ENCODE measurements at regions not wholly inside any gene's neighbourhood (a gene's known extent, or its start where the extent isn't known, plus 50 kb on each side); places are given as distances from the start of the nearest gene placed in this dataset.
A peak's percentile ranks its signal among the peaks of the same experiment; 100 is the strongest.

GRCh38 chr14:101110729-101111619 is 207.5 kb upstream of the RTL1 start:
- DNase-seq = no peak

DNA sequence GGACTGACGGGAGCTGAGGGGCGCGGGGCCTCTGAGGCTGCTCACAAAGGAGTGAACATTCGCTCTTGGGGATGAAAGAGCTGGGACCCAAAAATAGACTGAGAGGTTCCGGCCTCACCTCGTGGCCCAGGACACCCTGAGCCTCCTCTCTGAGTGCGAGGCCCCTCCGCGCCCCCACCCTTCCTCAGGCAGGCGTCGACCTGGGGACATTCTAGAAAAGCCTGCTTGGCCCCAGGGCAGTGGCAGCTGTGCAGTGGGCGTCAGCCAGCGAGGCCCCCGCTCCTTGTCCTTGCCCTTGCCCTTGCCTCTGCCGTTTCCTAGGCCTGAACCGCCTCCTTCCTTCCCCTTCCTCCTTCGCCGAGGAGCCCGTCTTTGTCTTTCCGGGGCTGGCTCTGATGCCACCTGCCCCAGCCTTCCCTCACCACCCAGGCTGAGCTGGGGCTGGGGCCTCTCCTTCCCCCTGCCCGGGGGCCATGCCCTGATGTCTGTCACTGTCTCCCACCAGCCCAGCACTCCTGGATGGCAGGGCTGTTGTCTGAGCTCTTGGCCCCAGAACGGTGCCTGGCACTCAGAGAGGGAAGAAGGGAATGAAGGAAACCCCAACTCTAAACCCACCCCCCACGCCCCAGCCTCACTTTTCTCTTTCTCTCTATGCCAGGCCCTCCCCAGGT is 208.2 kb upstream of the RTL1 start:
- no peak for DNase-seq

DNA sequence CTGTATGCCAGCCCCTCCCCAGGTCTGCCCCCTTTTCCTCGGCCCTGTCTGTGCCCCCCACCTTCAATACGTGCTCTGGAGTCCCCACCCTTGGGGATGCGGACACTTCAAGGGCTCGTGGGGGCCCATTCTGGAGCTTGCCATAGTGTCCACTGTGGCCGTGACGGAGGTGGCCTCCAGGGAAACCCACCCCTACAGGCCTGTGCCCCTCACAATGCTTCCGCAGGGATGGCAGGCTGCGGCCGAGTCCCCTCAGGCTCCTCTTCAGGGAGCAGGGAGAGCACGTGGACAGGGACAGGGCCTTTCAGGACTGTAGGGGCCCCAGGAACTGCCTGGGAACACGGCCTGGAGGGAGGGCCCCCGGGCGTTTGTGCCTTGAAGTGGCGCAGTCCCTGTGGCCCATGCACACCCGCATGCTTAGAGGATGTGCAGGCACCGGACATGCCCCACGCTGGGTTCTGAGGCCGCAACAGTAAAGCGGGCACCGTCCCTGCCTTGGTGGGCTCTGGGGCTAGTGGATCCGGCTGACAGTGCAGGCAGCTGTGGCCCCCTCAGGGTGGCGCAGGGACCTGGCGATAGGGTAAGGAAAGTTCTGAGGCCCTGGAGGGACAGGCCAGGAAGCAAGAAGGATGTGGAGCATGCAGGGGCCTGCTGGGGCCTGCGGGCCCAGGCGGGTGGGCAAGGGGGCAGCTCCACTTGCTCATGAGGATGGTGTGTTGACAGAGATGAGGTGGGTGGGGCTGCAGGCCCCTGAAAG is 209.0 kb upstream of the RTL1 start:
- no peak for DNase-seq

DNA sequence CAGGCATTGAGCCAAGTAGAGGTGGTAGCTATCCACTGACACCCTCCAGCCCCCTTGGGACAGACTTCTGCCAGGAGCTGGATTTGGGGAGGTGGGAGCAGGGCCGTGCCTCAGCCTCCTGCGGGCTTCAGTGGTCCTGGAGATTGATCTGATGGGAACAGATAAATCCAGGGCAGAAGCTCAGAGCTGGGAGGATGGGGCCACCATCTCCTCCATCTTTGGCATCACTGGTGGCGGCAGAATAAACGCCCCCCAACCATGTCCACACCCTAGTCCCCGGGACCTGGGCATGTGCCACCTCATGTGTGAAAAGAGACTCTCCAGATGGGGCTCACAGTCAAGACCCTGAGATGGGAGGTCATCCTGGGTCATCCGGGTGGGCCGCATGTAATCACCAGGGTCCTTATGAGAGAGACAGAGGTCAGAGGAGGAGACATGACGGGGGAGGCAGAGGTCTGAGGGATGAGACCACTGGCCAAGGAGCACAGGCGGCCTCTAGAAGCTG is 209.6 kb upstream of the RTL1 start:
- no peak for DNase-seq

DNA sequence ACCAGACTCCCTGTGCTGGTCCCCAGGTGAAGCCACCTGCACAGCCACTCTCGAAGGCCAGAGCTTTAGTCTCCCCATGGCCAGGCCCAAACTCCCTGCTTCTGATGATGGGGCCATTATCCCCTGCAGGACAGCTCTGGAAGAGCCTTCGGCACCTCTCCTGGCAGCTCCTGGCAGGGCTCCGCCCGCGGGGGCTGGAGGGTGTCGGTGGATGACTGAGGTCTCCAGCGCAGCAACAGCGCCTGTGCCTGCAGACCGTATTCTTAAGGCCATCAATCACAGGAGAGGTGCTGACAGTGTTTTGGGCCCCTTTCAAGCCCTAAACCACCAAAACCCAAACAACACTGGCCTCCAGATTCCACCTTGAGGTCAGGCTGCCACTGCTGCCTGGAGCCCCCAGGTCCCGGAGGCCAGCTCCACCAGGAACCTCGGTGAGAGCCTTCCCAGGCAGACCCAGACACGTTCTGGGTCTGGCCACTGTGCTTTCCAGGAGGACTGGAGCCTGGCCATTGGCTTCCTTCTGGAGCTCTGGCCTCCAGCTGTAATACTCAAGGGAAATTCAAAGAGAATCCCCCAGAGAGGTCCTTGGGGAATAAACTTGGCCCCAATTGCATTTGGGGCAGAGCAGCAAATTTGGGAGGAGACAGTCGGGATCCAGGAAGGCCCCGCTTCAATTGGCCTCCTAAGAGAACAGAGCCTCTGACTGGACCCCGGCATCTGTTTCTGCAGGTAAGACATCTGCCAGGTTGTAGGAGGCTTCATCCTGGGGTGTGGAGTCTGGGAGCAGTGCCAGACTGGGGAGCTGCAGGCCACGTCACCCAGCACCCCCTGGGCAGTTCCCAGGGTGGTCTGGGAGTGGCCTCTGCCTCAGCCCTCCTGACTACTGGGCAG is 210.6 kb upstream of the RTL1 start:
- no peak for DNase-seq

DNA sequence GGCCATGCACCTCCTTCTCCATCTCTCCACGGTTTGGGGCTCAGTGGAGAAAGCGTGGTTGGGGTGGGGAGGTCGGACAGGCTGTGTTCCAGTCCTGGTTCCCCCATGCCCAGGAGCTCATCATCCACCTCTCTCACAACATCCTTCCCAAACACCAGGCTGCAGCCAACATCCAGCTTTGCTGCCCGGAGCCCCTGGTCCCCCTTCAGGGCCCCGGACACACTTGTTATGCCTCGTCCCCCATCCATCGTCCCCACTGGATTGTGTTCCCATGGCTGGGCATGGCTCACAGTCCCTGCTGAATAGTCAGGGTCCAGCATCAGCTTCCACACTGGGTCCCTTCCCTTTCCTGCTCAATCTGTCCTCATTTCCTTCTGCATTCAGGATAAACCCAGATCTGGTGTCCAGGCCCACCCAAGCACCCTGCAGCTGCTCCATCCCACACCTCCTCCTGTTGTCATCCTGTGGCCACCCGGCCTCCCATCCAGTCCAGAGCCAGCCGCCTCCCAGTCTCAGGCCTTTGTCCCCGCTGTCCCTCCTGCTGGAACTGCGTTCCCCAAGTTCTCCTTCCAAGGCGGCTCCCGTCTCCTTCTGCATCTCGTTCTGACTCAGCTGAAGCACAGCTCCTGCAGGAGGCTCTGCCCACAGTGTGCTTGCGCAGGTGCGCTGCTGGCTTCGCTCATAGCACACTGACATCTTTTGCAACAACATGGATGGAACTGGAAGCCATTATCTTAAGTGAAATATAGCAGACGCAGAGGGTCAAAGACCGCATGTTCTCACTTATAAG is 211.4 kb upstream of the RTL1 start:
- no peak for DNase-seq

- no peak for DNase-seq
These were observed 212.1 kb upstream of the RTL1 start for GRCh38 chr14:101115652-101116051.

- DNase-seq = no peak
These were observed 212.5 kb upstream of the RTL1 start for GRCh38 chr14:101116065-101116464.

GRCh38 chr14:101116486-101117130 is 213.1 kb upstream of the RTL1 start:
- no peak for DNase-seq

GRCh38 chr14:101117543-101117942 is 214.0 kb upstream of the RTL1 start:
- no peak for DNase-seq

DNA sequence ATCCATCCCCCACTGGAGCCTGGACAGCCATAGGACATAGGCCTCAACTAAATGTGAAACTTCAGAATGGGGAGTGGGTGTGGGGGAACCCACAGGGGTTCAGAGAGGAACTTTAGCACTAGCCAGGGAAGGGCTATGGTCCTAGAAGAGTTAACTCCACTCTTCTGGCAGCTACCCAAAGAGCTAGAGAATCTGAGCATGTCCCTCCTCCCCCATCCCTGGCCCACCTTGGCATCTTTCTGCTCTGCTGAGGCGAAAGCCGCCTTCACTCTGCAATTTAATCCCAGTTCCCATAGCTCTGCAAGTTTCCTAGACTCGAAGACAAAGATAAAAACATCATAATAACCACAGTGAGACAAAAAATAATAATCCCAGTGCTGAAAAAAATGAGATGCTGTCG is 214.7 kb upstream of the RTL1 start:
- DNase-seq = no peak

DNA sequence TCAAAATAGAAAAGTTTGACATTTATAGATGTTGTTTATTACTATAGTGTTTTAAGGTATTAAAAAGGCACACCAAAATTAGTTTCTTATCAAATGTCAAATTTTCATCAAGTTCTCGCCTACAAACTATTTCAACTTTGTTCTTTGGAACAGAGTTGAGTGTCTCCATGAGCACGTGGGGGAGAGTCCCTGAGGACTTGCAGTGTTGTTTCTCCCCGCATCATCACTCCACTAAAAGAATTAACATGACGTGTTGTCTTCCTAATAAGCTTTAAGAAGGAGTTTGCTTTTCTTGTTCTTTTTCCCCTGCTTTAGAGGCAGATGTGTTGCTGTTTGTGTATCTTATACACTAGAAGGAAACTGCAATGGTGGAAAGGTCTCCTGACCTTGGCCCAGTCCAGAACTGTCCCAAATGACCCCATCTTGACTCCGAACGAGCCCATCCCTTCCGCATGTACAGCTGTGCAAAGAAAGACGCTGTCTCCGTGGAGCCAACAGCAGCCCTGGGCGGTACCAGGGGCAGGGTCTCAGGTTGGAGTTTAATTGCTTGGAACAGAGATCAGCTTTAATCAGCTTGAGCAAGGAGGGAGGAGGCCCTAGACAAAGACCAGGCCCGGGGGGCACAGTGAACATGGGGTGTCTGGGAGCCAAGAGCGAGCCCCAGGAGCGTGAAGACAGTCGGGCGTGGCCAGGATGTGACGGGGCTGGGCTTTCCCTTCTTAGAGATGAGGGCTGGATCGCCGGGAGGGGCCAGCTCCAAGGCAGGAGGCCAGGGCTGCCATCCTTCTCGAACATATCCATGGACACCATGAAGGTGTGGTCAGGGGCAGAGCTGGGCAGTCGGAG is 215.4 kb upstream of the RTL1 start:
- no peak for DNase-seq

GRCh38 chr14:101119830-101120571 is 216.5 kb upstream of the RTL1 start:
- no peak for DNase-seq

- DNase-seq = peak; percentile 8
These were observed 217.4 kb upstream of the RTL1 start for GRCh38 chr14:101120641-101121507.

- DNase-seq = no peak
These were observed 218.1 kb upstream of the RTL1 start for GRCh38 chr14:101121508-101122139.

- DNase-seq = no peak
These were observed 219.0 kb upstream of the RTL1 start for GRCh38 chr14:101122237-101123141.

All from fibroblast of skin of right quadriceps (primary cell).